Motor neuron (in vitro differentiated cells): ENCODE measurements at regions not wholly inside any gene's neighbourhood (a gene's known extent, or its start where the extent isn't known, plus 50 kb on each side); places are given as distances from the start of the nearest gene placed in this dataset.
A peak's percentile ranks its signal among the peaks of the same experiment; 100 is the strongest.
"Not testable (repeated sequence)": the region's sequence is repeated elsewhere in the genome, so short reads cannot be mapped to it uniquely, and the experiment has no call there.

ENCODE experiments used
- ATAC-seq, 8 experiments: fragments of 200-7000 bp; cut with Tn5 transposase; replicated peaks in 6 of 8; 2 replicates each; pipeline ENCODE4 v1.8.0; 2021; ENCODE audit warnings: mild to moderate bottlenecking in 8 of 8, moderate library complexity in 8 of 8
- H3K27ac ChIP-seq, 2 donors: fragments of 250-450 bp; sonication (Bioruptor Pico); 2 replicates each; pipeline ENCODE4 v1.9.0; 2021; ENCODE audit warnings: antibody characterized with exemption in 2 of 2, mild to moderate bottlenecking in 2 of 2, moderate library complexity in 1 of 2
- H3K4me1 ChIP-seq, 2 donors: fragments of 250-450 bp; sonication (Bioruptor Pico); replicated peaks in 1 of 2; 2 replicates each; pipeline ENCODE4 v1.6.1; 2021; ENCODE audit warnings: antibody characterized with exemption in 2 of 2, mild to moderate bottlenecking in 2 of 2, moderate library complexity in 1 of 2
- H3K4me3 ChIP-seq, 5 donors: fragments of 250-450 bp; sonication (Bioruptor Pico); 2 replicates each; pipeline ENCODE4 v1.9.0; 2021; ENCODE audit warnings: antibody characterized with exemption in 5 of 5, mild to moderate bottlenecking in 5 of 5, moderate library complexity in 4 of 5
- WGBS, 10 experiments: fragments of 450-650 bp; shearing (Covaris generic); methylation state at CpG; one replicate each; pipeline ENCODE4 v1.0.0; 2022; 5-methylcytosine and 5-hydroxymethylcytosine counted together
- in situ Hi-C, 9 experiments: fragments of 400-800 bp; cut with MboI; loops; one replicate each; pipeline ENCODE4 v1.15.0; 2021; ENCODE audit warnings: low sequenced_read_pairs in 9 of 9, low pct_unique_long_range_greater_than_20kb in 2 of 9; ENCODE audit not compliant: unreplicated experiment in 9 of 9

GRCh38 chr13:108113407-108113806 is 101.9 kb downstream of the LIG4 start:
- WGBS, 10 experiments: 21 to 80% (median 61%) methylated on average over 2 to 4 of the region's 4 CpGs
- in situ Hi-C loops: no loop called here
- no peak for ATAC-seq

GRCh38 chr13:108104736-108105135 is 110.6 kb downstream of the LIG4 start:
- no peak for ATAC-seq
- H3K4me3 ChIP-seq: no peak overlapping the region
- H3K27ac ChIP-seq: no peak overlapping the region
- H3K4me1 ChIP-seq: peaks cover 0 to 10% of the 10 kb centered on the region in 2 donors
- in situ Hi-C loops: no loop called here
- 0 to 100% (median 47%) methylated on average over 1 to 2 of the region's 2 CpGs; no CpG with 5 or more reads in 2 of the 10 experiments for WGBS, 10 experiments

More at GRCh38 chr13:108113407-108113806, 101.9 kb downstream of the LIG4 start:
- H3K4me3 ChIP-seq: no peak overlapping the region
- H3K4me1 ChIP-seq: peaks cover 3 to 11% of the 10 kb centered on the region in 2 donors
- H3K27ac ChIP-seq: no peak overlapping the region

- H3K4me1 ChIP-seq: peaks cover 0 to 10% of the 10 kb centered on the region in 2 donors
- WGBS, 10 experiments: 0 to 100% (median 85%) methylated on average over 1 to 5 of the region's 6 CpGs
- peak in 1 of 8 experiments; percentile 18 for ATAC-seq
- in situ Hi-C loops: no loop called here
- H3K4me3 ChIP-seq: no peak overlapping the region
- no peak overlapping the region for H3K27ac ChIP-seq
Measured at GRCh38 chr13:108102771-108103170, 112.6 kb downstream of the LIG4 start.

- no peak overlapping the region for H3K27ac ChIP-seq
- in situ Hi-C loops: no loop called here
- 7 to 90% (median 35%) methylated on average over 1 to 5 of the region's 5 CpGs for WGBS, 10 experiments
- no peak overlapping the region for H3K4me3 ChIP-seq
- no peaks in the 10 kb centered on the region for H3K4me1 ChIP-seq
- ATAC-seq: no peak
Measured at GRCh38 chr13:108096301-108096915, 118.9 kb downstream of the LIG4 start.

- 0 to 100% (median 70%) methylated on average over 1 to 2 of the region's 2 CpGs; no CpG with 5 or more reads in 1 of the 10 experiments for WGBS, 10 experiments
- no peak for ATAC-seq
Measured at GRCh38 chr13:108095036-108095435, 120.3 kb downstream of the LIG4 start.

GRCh38 chr13:108093616-108094015 is 121.7 kb downstream of the LIG4 start:
- Histone ChIP-seq H3K4me3 (no peak overlapping the region), H3K4me1 (no peaks in the 10 kb centered on the region), H3K27ac (no peak overlapping the region)
- in situ Hi-C loops: no loop called here
- WGBS, 10 experiments: 0 to 40% (median 17%) methylated on average over 1 of the region's 1 CpG; no CpG with 5 or more reads in 1 of the 10 experiments
- ATAC-seq: no peak

More at GRCh38 chr13:108095036-108095435, 120.3 kb downstream of the LIG4 start:
- H3K4me1 ChIP-seq: no peaks in the 10 kb centered on the region
- no peak overlapping the region for H3K4me3 ChIP-seq
- no peak overlapping the region for H3K27ac ChIP-seq
- in situ Hi-C loops: no loop called here

- no peak for ATAC-seq
- Histone ChIP-seq H3K27ac (no peak overlapping the region), H3K4me1 (peaks cover 0 to under 1% of the 10 kb centered on the region in 2 donors), H3K4me3 (no peak overlapping the region)
- in situ Hi-C loops: no loop called here
- WGBS, 10 experiments: 0 to 86% (median 80%) methylated on average over 1 to 3 of the region's 3 CpGs; no CpG with 5 or more reads in 4 of the 10 experiments
Measured at GRCh38 chr13:108087810-108088209, 127.5 kb downstream of the LIG4 start.

- Histone ChIP-seq H3K27ac (no peak overlapping the region), H3K4me1 (peaks cover 0 to 2% of the 10 kb centered on the region in 2 donors), H3K4me3 (no peak overlapping the region)
- peak in 2 of 8 experiments; percentile 47 to 71 for ATAC-seq
- WGBS, 10 experiments: 0 to 92% (median 51%) methylated on average over 1 to 2 of the region's 2 CpGs; no CpG with 5 or more reads in 2 of the 10 experiments
- in situ Hi-C loops: no loop called here
Measured at GRCh38 chr13:108086678-108087077, 128.7 kb downstream of the LIG4 start.

- ATAC-seq: no peak
- 10 to 100% (median 70%) methylated on average over 1 to 2 of the region's 3 CpGs; no CpG with 5 or more reads in 6 of the 10 experiments for WGBS, 10 experiments
- no peak overlapping the region for H3K4me3 ChIP-seq
- in situ Hi-C loops: no loop called here
- H3K4me1 ChIP-seq: peaks cover 0 to 2% of the 10 kb centered on the region in 2 donors
- H3K27ac ChIP-seq: no peak overlapping the region
Measured at GRCh38 chr13:108084840-108085239, 130.5 kb downstream of the LIG4 start.

GRCh38 chr13:108083056-108083455 is 132.3 kb downstream of the LIG4 start:
- WGBS, 10 experiments: 0 to 50% (median 20%) methylated on average over 1 to 2 of the region's 2 CpGs; no CpG with 5 or more reads in 1 of the 10 experiments
- Histone ChIP-seq H3K27ac (no peak overlapping the region), H3K4me1 (peaks cover 0 to 2% of the 10 kb centered on the region in 2 donors), H3K4me3 (no peak overlapping the region)
- no peak for ATAC-seq
- in situ Hi-C loops: no loop called here

- in situ Hi-C loops: no loop called here
- Histone ChIP-seq H3K27ac (no peak overlapping the region), H3K4me1 (peaks cover 0 to 2% of the 10 kb centered on the region in 2 donors), H3K4me3 (no peak overlapping the region)
- WGBS, 10 experiments: 21 to 90% (median 79%) methylated on average over 3 to 4 of the region's 4 CpGs
- no peak for ATAC-seq
Measured at GRCh38 chr13:108082481-108082880, 132.9 kb downstream of the LIG4 start.

GRCh38 chr13:108077284-108077683 is 138.1 kb downstream of the LIG4 start:
- no peak overlapping the region for H3K27ac ChIP-seq
- no peak overlapping the region for H3K4me3 ChIP-seq
- in situ Hi-C loops: no loop called here
- no peaks in the 10 kb centered on the region for H3K4me1 ChIP-seq
- WGBS, 10 experiments: 13 to 100% (median 85%) methylated on average over 1 of the region's 1 CpG; no CpG with 5 or more reads in 2 of the 10 experiments
- no peak for ATAC-seq

GRCh38 chr13:108074429-108074828 is 140.9 kb downstream of the LIG4 start:
- in situ Hi-C loops, H3K4me3 ChIP-seq, ATAC-seq, H3K27ac ChIP-seq, H3K4me1 ChIP-seq: not testable (repeated sequence)
- 8 to 100% (median 65%) methylated on average over 1 to 3 of the region's 5 CpGs; no CpG with 5 or more reads in 3 of the 10 experiments for WGBS, 10 experiments

GRCh38 chr13:108070925-108071324 is 144.4 kb downstream of the LIG4 start:
- no peaks in the 10 kb centered on the region for H3K4me1 ChIP-seq
- no peak overlapping the region for H3K4me3 ChIP-seq
- peak in 5 of 8 experiments; percentile 25 to 60 (median 45) for ATAC-seq
- no peak overlapping the region for H3K27ac ChIP-seq
- in situ Hi-C loops: no loop called here
- WGBS, 10 experiments: 0 to 50% (median 21%) methylated on average over 1 to 5 of the region's 5 CpGs
